Neural progenitor cell (in vitro differentiated cells): ENCODE measurements at regions not wholly inside any gene's neighbourhood (a gene's known extent, or its start where the extent isn't known, plus 50 kb on each side); places are given as distances from the start of the nearest gene placed in this dataset.

Source experiments
- EZH2 ChIP-seq: fragments of 200-600 bp; sonication (generic); IDR thresholded peaks from 2 replicates; pipeline ENCODE4 v1.6.1; 2017; ENCODE audit warnings: antibody characterized with exemption, mild to moderate bottlenecking, moderate library complexity
- EZH2phosphoT487 ChIP-seq: fragments of 200-600 bp; sonication (generic); IDR thresholded peaks from 2 replicates; pipeline ENCODE4 v1.6.1; 2017; ENCODE audit warnings: antibody characterized with exemption
- TF ChIP-seq, protein P1 (sequence below): fragments of 200-600 bp; sonication (generic); IDR thresholded peaks from 2 replicates; pipeline ENCODE4 v1.5.1; 2017; ENCODE audit warnings: antibody characterized with exemption, mild to moderate bottlenecking

DNA sequence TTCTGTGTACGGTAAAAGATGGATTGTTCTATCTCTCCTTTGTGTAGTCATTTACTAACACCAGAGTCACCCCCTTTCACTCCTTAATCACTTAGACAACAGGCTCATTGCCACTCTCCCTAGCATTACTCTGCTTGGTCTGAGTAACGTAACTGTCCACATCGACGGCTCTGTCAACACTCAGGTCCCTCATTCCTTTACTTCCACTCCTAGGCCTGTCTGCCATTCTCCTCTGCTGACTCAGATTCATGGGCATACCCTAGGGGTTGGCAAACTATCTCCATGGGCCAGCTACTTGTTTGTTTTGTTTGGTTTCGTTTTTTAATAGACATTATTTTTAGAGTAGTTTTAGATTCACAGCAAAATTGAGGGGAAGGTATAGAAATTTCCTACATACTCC, 243.9 kb downstream of the NR4A2 start:
- TF ChIP-seq, protein P1, sequence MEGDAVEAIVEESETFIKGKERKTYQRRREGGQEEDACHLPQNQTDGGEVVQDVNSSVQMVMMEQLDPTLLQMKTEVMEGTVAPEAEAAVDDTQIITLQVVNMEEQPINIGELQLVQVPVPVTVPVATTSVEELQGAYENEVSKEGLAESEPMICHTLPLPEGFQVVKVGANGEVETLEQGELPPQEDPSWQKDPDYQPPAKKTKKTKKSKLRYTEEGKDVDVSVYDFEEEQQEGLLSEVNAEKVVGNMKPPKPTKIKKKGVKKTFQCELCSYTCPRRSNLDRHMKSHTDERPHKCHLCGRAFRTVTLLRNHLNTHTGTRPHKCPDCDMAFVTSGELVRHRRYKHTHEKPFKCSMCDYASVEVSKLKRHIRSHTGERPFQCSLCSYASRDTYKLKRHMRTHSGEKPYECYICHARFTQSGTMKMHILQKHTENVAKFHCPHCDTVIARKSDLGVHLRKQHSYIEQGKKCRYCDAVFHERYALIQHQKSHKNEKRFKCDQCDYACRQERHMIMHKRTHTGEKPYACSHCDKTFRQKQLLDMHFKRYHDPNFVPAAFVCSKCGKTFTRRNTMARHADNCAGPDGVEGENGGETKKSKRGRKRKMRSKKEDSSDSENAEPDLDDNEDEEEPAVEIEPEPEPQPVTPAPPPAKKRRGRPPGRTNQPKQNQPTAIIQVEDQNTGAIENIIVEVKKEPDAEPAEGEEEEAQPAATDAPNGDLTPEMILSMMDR, result no peak
- no peak for TF ChIP-seq EZH2
- no peak for TF ChIP-seq EZH2phosphoT487
